ENCODE measurements at regions not wholly inside any gene's neighbourhood (a gene's known extent, or its start where the extent isn't known, plus 50 kb on each side); places are given as distances from the start of the nearest gene placed in this dataset.
"Not testable (repeated sequence)": the region's sequence is repeated elsewhere in the genome, so short reads cannot be mapped to it uniquely, and the experiment has no call there.

GRCh38 chr4:73329300-73329699 lies 70.7 kb upstream of the ANKRD17 start:
- TF ChIP-seq CTCF (IDR thresholded peaks at IDR 0.05 in 8 of 11, conservative IDR thresholded peaks at IDR 0.05 in 3 of 11), result no peak
- TF ChIP-seq POLR2AphosphoS5 (IDR thresholded peaks at IDR 0.05), result no peak
- intact Hi-C loops (cut with DNase I; ENCODE audit: low total_unique reads), result no loop called here
- 72 to 81% (median 78%) methylated on average over 4 of the region's 4 CpGs for WGBS, 5 donors

GRCh38 chr4:73325776-73326175 lies 67.2 kb upstream of the ANKRD17 start:
- H3K27ac ChIP-seq; H3K4me1 ChIP-seq; DNase-seq; H3K27me3 ChIP-seq (replicated peaks in 1 of 7); H3K36me3 ChIP-seq; intact Hi-C loops (cut with DNase I; ENCODE audit: low total_unique reads); H3K4me3 ChIP-seq: not testable (repeated sequence)
- H3K9me3 ChIP-seq, result peaks cover 0 to 53% (median 43%) of the 10 kb centered on the region in 8 donors
- 76 to 88% (median 84%) methylated on average over 5 of the region's 5 CpGs for WGBS, 5 donors

More at GRCh38 chr4:73329300-73329699, 70.7 kb upstream of the ANKRD17 start:
- Histone ChIP-seq H3K27ac (no peak overlapping the region), H3K36me3 (no peaks in the 10 kb centered on the region), H3K9me3 (peaks cover 0 to 20% (median 11%) of the 10 kb centered on the region in 8 donors), H3K4me1 (no peaks in the 10 kb centered on the region), H3K4me3 (no peak overlapping the region), H3K27me3 (replicated peaks in 1 of 7) (no peaks in the 10 kb centered on the region)
- DNase-seq, result no peak

- Histone ChIP-seq H3K27me3 (replicated peaks in 1 of 7) (peaks cover 0 to 4% (median 0%) of the 10 kb centered on the region in 7 donors), H3K4me3 (no peak overlapping the region), H3K27ac (no peak overlapping the region), H3K4me1 (no peaks in the 10 kb centered on the region), H3K36me3 (no peaks in the 10 kb centered on the region), H3K9me3 (peaks cover 0 to 32% (median 22%) of the 10 kb centered on the region in 8 donors)
- 83 to 97% (median 91%) methylated on average over 1 of the region's 1 CpG for WGBS, 5 donors
- TF ChIP-seq POLR2A (IDR thresholded peaks at IDR 0.05) (no peak), CTCF (IDR thresholded peaks at IDR 0.05 in 8 of 11, conservative IDR thresholded peaks at IDR 0.05 in 3 of 11) (no peak), POLR2AphosphoS5 (IDR thresholded peaks at IDR 0.05) (no peak)
- intact Hi-C loops (cut with DNase I; ENCODE audit: low total_unique reads), result no loop called here
- no peak for DNase-seq
Observed at GRCh38 chr4:73317092-73317491, 58.5 kb upstream of the ANKRD17 start.

GRCh38 chr4:73315091-73315490 lies 56.5 kb upstream of the ANKRD17 start:
- DNase-seq, result no peak
- intact Hi-C loops (cut with DNase I; ENCODE audit: low total_unique reads), result no loop called here
- Histone ChIP-seq H3K27ac (no peak overlapping the region), H3K9me3 (peaks cover 0 to 12% (median 6%) of the 10 kb centered on the region in 8 donors), H3K27me3 (replicated peaks in 1 of 7) (peaks cover 0 to 4% (median 0%) of the 10 kb centered on the region in 7 donors), H3K4me3 (no peak overlapping the region), H3K4me1 (peaks cover 0 to 3% (median 0%) of the 10 kb centered on the region in 6 donors), H3K36me3 (no peaks in the 10 kb centered on the region)
- 56 to 72% (median 59%) methylated on average over 2 of the region's 2 CpGs for WGBS, 5 donors
- TF ChIP-seq CTCF (IDR thresholded peaks at IDR 0.05 in 8 of 11, conservative IDR thresholded peaks at IDR 0.05 in 3 of 11) (no peak), POLR2A (IDR thresholded peaks at IDR 0.05) (no peak), POLR2AphosphoS5 (IDR thresholded peaks at IDR 0.05) (no peak)

GRCh38 chr4:73312967-73313366 lies 54.4 kb upstream of the ANKRD17 start:
- Histone ChIP-seq H3K9me3 (no peaks in the 10 kb centered on the region), H3K4me1 (peaks cover 0 to 3% (median 0%) of the 10 kb centered on the region in 6 donors), H3K36me3 (no peaks in the 10 kb centered on the region), H3K27ac (no peak overlapping the region), H3K27me3 (replicated peaks in 1 of 7) (no peaks in the 10 kb centered on the region), H3K4me3 (no peak overlapping the region)
- 67 to 89% (median 76%) methylated on average over 1 of the region's 1 CpG for WGBS, 5 donors
- no peak for DNase-seq
- intact Hi-C loops (cut with DNase I; ENCODE audit: low total_unique reads), result no loop called here
- TF ChIP-seq CTCF (IDR thresholded peaks at IDR 0.05 in 8 of 11, conservative IDR thresholded peaks at IDR 0.05 in 3 of 11), result no peak

All from spleen (tissue), 11 donors.